GM19043 (cell line): ENCODE measurements at regions not wholly inside any gene's neighbourhood (a gene's known extent, or its start where the extent isn't known, plus 50 kb on each side); places are given as distances from the start of the nearest gene placed in this dataset.
"Not testable (repeated sequence)": the region's sequence is repeated elsewhere in the genome, so short reads cannot be mapped to it uniquely, and the experiment has no call there.

Source experiments
- ATAC-seq: cut with Tn5 transposase; IDR thresholded peaks from one replicate; pipeline ENCODE4 v1.9.1; 2021; ENCODE audit warnings: low read depth; ENCODE audit not compliant: unreplicated experiment

DNA sequence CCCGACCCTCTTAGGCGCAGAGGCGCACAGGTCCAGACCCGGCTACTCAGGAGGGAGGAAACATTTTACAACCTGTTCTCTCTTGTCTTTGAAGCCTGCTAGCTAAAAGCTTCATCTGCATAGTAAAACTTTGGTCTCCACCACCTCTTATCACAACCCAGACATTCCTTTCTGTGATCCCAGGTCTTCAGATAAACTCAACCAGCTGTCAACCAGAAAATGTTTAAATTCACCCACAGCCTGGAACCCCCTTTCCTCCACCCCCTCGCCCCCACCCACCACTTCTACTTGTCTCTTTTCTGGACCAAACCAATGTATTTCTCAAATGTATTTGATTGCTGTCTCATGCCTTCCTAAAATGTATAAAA is 169.1 kb upstream of the PRKX start:
- peak; percentile 17 for ATAC-seq

DNA sequence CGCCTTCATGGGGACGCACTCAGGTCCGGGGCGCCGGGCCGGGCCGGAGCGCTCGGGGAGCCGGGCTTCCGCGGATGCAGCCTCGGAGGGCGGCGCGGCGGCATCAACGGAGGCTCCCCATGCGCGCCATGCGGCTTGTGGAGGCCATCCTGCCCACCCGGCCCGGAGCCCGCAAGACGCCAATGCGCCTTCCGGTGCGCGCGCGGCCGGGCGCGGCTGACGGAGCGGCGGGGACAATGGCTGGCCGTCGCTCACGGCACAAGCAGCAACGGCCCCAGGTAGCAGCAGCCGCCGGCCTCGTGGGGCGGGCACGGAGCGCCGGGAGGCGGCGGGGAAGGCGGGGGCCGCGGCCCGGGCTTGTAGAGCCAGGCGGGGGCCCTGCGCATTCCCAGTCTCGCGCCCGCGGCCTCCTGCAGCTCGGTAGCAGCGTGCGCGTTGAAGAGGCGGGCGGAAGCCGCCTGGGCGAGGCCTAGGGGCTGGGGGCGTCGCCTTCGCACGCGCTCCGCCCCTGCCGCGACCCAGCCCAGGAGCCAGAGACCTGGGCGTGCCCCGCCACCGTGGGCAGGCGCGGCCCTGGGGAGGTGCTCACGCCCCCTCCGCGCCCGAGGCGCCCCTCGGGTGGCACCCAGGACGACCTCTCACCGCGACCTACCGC is 168.6 kb upstream of the PRKX start:
- peak; percentile 85 for ATAC-seq

DNA sequence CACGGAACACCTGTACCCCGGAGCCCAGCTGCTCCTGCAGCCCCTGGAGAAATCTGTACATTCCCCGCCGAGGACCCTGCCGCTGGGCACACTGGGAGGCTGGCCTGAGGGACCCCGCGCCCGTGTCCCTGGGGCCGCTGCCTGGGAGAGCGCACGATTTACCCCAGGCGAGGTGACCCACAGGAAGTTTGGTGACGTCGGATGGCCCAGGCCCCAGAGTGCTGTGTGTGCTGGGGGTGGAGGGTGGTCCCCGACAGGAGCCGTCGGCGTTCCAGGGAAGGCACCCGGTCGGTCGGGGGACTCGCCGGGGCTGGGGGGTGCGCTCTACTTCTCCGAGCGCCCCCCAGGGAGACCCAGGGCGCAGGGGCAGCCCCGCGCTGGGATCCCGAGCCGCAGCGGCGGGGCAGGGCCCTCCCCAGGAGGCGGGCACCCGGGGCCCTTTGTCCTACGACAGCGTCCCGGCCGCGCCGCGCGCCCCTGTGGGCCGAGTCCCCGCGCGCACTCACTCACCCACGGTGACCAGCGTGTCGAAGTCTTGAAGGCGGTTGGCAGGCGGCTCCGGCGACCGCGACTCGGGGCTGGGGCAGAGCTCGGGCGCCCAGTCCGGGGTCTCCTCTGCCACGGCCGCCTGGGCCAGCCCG is 167.9 kb upstream of the PRKX start:
- ATAC-seq: peak; percentile 37

DNA sequence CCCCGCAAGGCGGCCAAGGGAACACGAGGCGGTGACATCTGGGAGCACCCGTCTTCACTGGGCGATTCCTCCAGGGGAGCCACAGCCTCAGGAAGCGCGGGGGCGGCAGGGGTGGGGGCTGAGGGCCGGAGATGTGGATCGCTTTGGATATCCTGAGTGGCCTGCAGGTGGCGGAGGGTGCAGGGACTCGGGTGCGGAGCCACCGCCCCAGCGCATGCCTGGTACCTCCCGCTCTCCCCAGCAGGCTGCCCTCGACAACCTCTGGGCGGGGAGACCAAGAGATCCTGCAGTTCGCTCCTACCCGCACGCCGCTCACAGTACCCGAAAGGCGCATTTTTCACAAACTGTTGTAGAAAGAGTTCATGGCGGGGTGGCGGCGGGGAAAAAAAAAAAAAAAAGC is 162.9 kb upstream of the PRKX start:
- ATAC-seq: not testable (repeated sequence)

DNA sequence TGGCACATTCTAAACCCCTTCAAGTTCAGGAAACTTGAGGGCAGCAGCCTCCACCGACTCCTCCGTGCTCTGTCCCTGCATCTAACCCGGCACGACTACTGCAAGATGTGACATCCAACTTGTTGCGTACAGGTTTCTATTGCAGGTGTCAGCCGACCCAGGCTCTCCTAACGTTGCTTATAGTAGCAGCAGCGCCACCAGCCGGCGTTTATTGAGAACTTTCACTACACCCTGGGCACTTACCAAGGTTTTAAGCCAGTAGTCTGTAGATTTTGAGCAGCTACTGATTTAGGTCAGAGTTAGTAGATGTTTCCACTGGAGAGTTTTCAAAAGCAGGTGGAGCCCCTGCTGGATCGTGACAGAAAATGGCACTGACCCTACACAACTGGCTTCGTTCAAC is 162.2 kb upstream of the PRKX start:
- ATAC-seq: not testable (repeated sequence)

DNA sequence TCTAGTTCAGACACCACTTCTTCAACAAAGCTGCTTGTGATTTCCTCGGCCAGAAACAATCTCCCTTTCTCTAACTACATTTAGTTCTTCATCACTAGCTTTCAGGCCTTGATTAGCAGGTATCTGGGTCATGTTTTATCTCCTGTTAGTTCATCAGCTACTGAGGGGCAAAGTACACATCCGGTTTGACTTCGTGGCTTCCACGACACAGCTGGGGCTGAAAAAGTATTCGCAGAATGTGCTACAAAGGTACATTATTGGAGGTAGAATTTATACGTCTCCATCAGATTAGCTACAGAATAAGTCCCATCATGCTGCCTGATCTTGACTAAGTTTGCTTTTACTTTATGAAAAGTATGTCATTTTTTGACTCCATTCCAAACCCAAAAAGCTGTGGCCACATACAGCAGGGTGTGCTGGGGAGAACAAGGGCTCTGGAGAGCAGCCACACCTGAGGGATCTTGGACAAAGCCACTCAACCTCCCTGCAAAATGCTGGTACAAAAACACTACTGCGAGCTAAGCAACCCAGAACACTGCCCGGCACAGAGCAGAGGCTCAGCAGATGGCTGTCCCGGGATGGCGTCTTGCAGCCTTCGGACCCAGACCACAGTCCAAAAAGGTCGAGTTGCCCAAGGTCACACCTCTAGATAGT is 158.9 kb upstream of the PRKX start:
- not testable (repeated sequence) for ATAC-seq

DNA sequence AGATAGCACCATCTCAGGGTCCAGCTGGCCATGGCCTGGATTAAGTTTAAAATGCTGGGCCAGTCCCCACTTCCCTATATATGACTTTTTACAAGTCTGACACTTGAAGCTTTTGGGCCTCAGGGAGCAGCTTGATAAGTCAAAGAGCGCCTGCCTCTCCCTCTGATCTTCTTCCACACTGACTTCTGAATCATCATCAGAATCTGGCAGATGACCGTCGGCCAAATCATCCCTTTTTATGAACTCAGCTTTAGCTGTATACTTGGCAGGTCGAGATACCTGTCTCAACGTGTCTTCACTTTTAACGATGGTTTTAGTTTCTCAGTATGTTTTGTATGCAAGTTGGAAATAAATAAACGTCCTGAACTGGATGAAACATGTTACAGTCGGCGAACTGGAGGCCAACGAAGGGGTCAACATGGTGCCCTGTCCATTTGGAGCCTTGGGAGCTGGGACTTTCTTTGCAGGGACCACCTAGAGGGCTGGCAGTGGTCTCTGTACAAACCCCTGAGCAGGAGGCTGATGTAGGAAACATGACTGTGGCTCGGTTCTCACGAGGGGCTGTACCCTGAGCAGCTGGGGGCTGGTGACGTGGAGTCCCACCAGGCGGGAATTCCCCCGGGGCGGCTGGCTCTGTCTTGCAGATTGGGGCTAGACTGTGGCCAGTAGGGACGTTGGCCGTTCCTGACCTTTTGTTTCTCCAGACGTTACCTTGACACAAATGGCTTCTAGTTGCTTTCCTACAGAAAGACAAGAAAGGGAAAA is 153.8 kb upstream of the PRKX start:
- not testable (repeated sequence) for ATAC-seq

DNA sequence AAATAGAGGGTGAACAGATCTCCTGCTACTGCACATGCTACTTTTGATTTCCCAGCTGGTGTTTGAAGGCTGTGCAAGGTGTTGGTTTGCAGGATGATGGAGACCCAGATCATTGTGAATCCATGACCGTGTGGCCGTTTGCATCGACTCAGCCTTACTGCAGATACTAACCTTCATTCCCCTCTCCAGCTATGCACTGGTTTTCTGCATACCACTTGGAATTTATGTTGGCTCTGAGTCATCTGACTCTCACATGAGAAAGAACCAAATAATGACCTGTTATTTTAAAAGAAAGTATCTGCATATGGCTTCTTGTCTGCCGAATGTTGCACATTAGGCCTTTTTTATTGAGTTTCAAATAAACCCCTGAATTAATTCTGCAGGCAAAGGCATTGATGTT is 144.9 kb upstream of the PRKX start:
- ATAC-seq: not testable (repeated sequence)

DNA sequence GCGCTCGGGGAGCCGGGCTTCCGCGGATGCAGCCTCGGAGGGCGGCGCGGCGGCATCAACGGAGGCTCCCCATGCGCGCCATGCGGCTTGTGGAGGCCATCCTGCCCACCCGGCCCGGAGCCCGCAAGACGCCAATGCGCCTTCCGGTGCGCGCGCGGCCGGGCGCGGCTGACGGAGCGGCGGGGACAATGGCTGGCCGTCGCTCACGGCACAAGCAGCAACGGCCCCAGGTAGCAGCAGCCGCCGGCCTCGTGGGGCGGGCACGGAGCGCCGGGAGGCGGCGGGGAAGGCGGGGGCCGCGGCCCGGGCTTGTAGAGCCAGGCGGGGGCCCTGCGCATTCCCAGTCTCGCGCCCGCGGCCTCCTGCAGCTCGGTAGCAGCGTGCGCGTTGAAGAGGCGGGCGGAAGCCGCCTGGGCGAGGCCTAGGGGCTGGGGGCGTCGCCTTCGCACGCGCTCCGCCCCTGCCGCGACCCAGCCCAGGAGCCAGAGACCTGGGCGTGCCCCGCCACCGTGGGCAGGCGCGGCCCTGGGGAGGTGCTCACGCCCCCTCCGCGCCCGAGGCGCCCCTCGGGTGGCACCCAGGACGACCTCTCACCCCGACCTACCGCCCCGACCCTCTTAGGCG is 130.2 kb upstream of the PRKX start:
- peak; percentile 94 for ATAC-seq

DNA sequence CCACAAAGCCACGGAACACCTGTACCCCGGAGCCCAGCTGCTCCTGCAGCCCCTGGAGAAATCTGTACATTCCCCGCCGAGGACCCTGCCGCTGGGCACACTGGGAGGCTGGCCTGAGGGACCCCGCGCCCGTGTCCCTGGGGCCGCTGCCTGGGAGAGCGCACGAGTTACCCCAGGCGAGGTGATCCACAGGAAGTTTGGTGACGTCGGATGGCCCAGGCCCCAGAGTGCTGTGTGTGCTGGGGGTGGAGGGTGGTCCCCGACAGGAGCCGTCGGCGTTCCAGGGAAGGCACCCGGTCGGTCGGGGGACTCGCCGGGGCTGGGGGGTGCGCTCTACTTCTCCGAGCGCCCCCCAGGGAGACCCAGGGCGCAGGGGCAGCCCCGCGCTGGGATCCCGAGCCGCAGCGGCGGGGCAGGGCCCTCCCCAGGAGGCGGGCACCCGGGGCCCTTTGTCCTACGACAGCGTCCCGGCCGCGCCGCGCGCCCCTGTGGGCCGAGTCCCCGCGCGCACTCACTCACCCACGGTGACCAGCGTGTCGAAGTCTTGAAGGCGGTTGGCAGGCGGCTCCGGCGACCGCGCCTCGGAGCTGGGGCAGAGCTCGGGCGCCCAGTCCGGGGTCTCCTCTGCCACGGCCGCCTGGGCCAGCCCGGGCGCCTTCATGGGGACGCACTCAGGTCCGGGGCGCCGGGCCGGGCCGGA is 129.5 kb upstream of the PRKX start:
- peak; percentile 17 for ATAC-seq

DNA sequence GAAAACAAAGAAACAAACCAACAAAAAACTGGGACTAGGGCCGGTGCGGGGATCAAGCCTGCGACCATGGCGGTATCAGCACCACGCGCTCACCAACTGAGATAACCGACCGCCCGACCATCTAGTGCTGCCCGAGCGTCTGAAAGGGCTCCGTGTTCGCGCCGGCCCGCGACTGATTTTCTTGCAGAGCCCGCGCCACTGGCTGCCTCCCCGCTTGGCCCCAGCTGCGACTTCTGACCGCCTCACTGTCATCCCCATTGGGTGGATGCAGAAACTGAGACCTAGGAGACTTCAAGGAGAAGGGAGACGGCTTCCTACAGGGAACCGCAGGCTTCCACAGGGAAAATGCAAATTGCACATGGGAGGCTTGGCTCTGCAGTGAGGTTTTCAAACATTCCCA is 125.3 kb upstream of the PRKX start:
- not testable (repeated sequence) for ATAC-seq

DNA sequence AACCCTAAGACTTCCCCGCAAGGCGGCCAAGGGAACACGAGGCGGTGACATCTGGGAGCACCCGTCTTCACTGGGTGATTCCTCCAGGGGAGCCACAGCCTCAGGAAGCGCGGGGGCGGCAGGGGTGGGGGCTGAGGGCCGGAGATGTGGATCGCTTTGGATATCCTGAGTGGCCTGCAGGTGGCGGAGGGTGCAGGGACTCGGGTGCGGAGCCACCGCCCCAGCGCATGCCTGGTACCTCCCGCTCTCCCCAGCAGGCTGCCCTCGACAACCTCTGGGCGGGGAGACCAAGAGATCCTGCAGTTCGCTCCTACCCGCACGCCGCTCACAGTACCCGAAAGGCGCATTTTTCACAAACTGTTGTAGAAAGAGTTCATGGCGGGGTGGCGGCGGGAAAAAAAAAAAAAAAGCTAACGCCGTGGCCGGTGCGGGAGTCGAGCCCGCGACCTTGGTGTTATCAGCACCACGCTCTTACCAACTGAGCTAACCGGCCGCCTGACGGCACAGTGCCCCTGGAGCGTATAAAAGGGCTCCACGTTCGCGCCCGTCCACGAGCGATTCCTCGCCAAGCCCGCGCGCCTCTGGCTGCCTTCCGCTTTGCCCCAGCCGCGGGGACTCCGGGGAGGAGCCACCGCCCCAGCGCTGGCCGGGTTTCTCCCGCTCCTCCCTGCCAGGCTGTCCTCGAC is 124.7 kb upstream of the PRKX start:
- not testable (repeated sequence) for ATAC-seq

DNA sequence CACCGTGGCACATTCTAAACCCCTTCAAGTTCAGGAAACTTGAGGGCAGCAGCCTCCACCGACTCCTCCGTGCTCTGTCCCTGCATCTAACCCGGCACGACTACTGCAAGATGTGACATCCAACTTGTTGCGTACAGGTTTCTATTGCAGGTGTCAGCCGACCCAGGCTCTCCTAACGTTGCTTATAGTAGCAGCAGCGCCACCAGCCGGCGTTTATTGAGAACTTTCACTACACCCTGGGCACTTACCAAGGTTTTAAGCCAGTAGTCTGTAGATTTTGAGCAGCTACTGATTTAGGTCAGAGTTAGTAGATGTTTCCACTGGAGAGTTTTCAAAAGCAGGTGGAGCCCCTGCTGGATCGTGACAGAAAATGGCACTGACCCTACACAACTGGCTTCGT is 123.8 kb upstream of the PRKX start:
- not testable (repeated sequence) for ATAC-seq

DNA sequence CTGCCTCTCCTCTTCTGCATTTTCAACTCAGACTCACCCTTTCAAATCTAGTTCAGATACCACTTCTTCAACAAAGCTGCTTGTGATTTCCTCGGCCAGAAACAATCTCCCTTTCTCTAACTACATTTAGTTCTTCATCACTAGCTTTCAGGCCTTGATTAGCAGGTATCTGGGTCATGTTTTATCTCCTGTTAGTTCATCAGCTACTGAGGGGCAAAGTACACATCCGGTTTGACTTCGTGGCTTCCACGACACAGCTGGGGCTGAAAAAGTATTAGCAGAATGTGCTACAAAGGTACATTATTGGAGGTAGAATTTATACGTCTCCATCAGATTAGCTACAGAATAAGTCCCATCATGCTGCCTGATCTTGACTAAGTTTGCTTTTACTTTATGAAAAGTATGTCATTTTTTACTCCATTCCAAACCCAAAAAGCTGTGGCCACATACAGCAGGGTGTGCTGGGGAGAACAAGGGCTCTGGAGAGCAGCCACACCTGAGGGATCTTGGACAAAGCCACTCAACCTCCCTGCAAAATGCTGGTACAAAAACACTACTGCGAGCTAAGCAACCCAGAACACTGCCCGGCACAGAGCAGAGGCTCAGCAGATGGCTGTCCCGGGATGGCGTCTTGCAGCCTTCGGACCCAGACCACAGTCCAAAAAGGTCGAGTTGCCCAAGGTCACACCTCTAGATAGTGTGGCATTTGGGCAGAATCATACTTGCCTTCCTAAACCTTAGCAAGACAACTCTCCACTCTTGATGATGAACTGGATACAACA is 120.5 kb upstream of the PRKX start:
- ATAC-seq: not testable (repeated sequence)

DNA sequence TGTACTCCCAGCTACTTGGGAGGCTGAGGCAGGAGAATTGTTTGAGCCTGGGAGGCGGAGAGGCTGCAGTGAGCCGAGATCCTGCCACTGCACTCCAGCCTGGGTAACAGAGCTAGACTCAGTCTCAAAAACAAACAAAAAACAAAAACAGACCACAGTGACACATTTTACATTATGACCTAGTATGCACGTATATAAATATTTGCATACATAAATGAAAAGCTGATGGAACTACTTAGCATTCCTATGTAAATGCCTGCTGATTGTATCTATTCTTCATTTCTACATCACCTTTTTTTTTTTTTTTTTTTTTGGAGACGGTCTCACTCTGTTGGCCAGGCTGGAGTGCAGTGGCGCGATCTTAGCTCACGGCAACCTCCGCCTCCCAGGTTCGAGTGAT is 116.6 kb upstream of the PRKX start:
- ATAC-seq: not testable (repeated sequence)

DNA sequence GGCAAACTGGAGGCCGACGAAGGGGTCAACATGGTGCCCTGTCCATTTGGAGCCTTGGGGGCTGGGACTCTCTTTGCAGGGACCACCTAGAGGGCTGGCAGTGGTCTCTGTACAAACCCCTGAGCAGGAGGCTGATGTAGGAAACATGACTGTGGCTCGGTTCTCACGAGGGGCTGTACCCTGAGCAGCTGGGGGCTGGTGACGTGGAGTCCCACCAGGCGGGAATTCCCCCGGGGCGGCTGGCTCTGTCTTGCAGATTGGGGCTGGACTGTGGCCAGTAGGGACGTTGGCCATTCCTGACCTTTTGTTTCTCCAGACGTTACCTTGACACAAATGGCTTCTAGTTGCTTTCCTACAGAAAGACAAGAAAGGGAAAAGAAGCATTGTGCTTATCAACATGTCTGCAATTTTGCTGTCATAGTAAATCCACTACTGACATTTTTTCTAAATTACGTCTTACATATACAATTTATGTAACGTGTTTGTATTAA is 115.6 kb upstream of the PRKX start:
- not testable (repeated sequence) for ATAC-seq

DNA sequence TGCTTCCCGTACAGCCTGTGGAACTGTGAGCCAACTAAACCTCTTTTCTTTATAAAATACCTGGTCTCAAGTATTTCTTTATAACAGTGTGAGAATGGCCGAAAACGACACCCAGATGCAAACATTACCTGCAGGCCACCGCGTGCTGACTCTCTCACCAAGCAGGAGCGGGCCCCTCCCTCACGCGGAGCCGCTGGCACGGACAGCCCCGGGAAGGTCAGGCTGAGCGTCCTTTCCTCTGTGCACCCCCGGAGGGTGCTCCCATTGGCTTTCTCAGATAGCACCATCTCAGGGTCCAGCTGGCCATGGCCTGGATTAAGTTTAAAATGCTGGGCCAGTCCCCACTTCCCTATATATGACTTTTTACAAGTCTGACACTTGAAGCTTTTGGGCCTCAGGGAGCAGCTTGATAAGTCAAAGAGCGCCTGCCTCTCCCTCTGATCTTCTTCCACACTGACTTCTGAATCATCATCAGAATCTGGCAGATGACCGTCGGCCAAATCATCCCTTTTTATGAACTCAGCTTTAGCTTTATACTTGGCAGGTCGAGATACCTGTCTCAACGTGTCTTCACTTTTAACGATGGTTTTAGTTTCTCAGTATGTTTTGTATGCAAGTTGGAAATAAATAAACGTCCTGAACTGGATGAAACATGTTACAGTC is 115.1 kb upstream of the PRKX start:
- not testable (repeated sequence) for ATAC-seq

DNA sequence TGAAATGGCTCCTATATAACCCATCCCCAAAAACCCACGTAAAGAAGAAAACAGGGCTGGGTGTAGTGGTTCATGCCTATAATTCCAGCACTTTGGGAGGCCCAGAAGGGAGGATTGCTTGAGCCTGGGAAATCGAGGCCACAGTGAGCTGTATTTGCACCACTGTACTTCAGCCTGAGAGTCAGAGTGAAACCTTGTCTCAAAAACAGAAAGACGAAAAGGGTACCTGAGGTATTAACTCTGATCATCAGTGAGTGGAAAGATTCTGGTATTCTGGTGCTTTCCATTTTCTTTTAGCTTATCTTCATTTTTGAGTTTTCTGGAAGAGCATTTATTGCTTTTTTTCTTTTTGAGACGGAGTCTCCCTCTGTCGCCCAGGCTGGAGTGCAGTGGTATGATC is 110.6 kb upstream of the PRKX start:
- ATAC-seq: not testable (repeated sequence)
